AG09319 (cell line): ENCODE measurements at regions not wholly inside any gene's neighbourhood (a gene's known extent, or its start where the extent isn't known, plus 50 kb on each side); places are given as distances from the start of the nearest gene placed in this dataset.

Experiments
- DNase-seq: peaks from one replicate; pipeline ENCODE4 v3.0.0-alpha.2; 2010; ENCODE audit warnings: low read depth; ENCODE audit errors: extremely low read depth
- TF ChIP-seq, protein P1 (sequence below): IDR thresholded peaks from 2 replicates; pipeline ENCODE4 v1.5.1; 2011; ENCODE audit warnings: low read depth, mild to moderate bottlenecking, inconsistent platforms, low read length, moderate library complexity

DNA sequence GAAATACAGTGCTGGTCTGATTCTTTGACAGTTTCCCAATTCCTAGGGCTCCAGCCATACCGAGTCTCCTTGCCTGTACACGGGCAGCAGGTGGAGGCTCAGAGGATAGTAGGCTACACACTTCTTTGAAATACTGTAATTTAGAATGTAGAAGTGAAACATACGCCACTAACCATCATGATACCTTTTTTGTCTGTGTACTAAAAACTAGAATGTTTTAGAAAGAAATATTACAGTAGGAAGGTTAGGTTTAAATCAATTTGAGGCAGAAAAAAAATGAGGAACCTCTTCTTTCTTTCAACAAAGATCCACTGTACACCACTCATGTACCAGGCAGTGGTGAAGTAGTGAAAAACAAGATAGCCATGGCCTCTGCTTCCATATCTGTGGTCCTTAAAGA lies 354.7 kb downstream of the MCTP2 start:
- TF ChIP-seq, protein P1, sequence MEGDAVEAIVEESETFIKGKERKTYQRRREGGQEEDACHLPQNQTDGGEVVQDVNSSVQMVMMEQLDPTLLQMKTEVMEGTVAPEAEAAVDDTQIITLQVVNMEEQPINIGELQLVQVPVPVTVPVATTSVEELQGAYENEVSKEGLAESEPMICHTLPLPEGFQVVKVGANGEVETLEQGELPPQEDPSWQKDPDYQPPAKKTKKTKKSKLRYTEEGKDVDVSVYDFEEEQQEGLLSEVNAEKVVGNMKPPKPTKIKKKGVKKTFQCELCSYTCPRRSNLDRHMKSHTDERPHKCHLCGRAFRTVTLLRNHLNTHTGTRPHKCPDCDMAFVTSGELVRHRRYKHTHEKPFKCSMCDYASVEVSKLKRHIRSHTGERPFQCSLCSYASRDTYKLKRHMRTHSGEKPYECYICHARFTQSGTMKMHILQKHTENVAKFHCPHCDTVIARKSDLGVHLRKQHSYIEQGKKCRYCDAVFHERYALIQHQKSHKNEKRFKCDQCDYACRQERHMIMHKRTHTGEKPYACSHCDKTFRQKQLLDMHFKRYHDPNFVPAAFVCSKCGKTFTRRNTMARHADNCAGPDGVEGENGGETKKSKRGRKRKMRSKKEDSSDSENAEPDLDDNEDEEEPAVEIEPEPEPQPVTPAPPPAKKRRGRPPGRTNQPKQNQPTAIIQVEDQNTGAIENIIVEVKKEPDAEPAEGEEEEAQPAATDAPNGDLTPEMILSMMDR: no peak
- DNase-seq: no peak

DNA sequence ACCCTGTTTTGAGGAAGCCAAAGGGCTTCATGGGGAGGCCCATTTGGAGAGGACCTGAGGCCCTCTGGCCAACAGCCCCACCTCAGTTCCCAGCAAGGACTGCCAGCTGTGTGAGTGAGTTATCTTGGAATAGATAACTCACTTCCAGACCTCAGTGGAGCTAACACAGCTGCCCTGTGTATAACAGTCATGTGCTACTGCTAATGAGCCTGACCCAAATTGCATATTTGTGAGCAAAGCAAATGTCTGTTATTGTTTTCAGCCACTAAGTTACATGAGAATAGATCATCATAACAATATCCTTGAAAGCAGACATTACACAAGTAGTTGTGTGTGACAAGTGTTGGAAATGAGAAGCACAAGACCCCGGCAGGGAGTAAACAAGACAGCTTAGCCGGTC lies 355.8 kb downstream of the MCTP2 start:
- TF ChIP-seq, protein P1: no peak
- no peak for DNase-seq

DNA sequence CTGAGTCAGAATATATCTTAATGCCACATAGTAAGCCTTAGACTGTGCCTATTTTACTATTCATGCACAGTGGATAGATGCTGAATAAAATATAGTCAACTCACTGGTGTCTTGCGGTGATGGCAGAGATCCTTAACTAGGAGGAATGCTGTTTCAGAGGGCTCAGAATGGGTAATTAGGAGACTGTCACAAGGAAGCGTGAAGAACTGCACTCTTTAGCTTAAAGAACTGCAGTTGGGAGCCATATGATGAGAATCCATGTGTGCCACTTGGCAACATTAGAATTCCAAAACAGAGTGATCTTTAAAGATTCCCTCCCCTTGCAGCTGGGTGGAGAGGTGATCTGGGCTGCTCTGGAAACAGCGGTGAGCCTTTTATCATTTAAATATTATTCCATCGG lies 357.6 kb downstream of the MCTP2 start:
- TF ChIP-seq, protein P1: no peak
- no peak for DNase-seq

DNA sequence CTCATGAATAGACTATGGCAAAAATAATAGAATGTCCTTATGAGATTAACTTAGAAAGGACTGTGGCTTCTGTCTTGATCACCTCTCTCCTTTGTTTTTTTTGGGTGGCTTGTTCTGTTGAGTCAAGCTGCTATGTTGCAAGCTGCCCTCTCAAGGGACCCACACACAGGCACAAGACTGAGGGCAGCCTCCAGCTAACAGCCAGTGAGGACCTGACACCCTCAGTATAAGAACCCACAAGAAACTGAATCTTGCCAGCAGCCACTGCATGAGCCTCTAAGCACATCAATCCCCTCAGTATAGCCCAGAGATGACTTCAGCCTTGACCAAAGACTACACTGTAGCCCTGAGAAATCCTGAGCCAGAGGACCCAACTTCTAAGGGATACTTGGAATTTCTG lies 361.1 kb downstream of the MCTP2 start:
- TF ChIP-seq, protein P1: no peak
- DNase-seq: no peak

DNA sequence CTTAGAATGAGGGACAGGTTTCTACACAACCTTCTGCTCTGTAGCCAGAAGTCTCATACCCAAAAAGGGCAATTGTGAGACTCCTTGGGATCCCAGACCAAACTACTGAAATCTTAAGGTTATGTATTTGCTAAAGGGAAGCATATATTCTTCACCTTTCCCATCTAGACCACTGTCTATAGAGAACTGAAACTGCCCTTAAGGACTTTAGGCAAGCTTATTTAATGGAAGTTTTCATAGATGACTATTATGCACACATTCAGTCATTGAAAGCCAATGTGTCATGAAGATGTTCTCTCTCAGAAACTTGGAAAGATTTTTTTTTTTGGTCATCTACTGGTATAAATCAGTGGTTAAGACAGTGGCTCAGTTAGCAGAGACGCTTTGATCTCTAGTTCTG lies 365.3 kb downstream of the MCTP2 start:
- no peak for DNase-seq
- TF ChIP-seq, protein P1: no peak

DNA sequence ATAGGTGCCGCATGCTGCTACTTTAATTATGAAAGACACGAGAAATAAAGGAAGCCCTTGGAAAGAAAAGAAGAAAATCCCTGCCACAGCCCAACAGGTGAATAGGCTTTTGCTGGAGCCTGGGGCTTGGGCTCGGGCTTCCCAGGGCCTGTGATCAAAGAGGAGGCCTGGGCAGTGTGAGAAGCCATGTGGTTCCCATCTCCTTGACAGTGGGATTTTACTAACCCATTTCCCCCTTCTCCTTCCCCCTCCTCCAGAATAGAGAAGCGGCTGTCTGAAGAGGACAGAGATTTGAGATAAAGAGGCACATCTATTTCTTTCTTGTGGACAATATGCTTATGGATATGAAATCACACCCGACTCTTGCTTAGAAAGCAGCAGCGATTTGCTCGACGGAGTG lies 369.1 kb downstream of the MCTP2 start:
- no peak for DNase-seq
- TF ChIP-seq, protein P1: no peak

DNA sequence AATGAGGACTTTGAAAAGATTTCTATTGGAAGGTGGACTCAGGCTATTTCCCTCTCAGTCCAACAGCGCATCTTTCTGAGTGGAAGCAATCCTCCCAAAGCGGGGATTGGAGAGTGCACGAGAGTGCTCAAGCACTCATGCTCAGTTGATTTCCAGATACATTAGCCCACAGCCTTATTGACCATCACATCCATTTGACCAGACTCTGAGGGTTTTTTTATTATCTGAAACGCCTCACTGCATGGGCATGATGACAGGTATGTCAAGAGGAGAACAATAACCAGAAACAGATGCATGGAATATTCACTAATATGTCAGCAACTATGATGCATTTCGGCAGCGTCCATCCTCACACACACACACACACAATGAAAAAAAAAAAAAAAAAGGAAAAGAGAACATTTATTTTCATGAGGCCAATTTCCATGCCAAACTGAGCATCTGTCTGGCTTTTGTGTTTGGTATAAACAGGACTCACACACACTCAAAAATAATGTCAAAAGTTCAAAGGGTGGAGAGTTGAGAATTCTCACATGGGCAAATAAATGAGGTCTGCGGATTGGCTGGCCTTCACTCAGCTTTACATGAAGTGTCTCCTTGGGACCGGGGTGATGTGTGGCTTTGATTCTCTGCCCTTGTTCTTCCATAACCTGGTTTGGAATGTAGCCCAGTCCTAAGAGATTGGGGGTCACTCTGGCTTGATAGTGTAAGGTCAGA lies 371.6 kb downstream of the MCTP2 start:
- DNase-seq: no peak
- TF ChIP-seq, protein P1: no peak
